ENCODE measurements at regions not wholly inside any gene's neighbourhood (a gene's known extent, or its start where the extent isn't known, plus 50 kb on each side); places are given as distances from the start of the nearest gene placed in this dataset.

DNA sequence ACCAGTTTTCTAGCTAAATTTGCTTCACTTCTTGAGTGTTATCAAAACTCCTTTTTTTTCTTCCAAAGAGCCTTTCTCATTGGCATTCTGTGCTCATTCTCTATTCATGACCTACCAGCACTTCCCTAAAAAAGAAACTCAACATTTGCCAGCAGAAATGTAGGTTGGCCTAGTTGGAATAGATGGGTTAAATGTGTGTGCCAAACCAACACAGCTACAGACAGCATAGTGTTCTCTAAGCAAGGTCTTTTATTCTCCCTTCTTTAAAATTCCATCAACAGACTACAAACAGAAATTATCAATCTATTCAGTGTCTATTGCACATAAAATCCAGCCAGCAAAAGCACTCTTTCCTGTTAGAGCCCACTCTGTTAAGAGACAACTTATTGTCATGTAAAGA, 255.8 kb upstream of the PUM3 start:
- Histone ChIP-seq H2AFZ (ENCODE audit: low read depth, low read length) (no peak overlapping the region), H3K4me1 (ENCODE audit: control insufficient read depth, insufficient read depth, low read depth, low read length) (no peaks in the 10 kb centered on the region), H3K18ac (ENCODE audit: low read depth in 1 of 2, low read length in 2 of 2) (no peak overlapping the region), H3K14ac (ENCODE audit: low read length in 2 of 2) (no peak overlapping the region), H3K4me3 (ENCODE audit: insufficient read depth in 1 of 2, low read depth in 1 of 2, low read length in 2 of 2) (no peak overlapping the region), H3K9ac (ENCODE audit: low read length) (no peak overlapping the region), H2BK15ac (ENCODE audit: low read depth, poor library complexity, severe bottlenecking) (no peak overlapping the region), H4K8ac (ENCODE audit: low read length) (no peak overlapping the region), H3K27me3 (ENCODE audit: control insufficient read depth in 1 of 2, insufficient read depth in 1 of 2, low read length in 2 of 2) (no peaks in the 10 kb centered on the region), H3K79me1 (replicated peaks; ENCODE audit: low read length, poor library complexity, severe bottlenecking) (no peaks in the 10 kb centered on the region), H4K91ac (ENCODE audit: low read length) (no peak overlapping the region), H3K4ac (ENCODE audit: low read depth in 1 of 2, low read length in 2 of 2) (no peak overlapping the region), H2BK12ac (ENCODE audit: low read length in 2 of 2) (no peak overlapping the region), H3K23ac (ENCODE audit: low read length in 2 of 2) (no peak overlapping the region), H3K36me3 (ENCODE audit: control insufficient read depth in 1 of 2, insufficient read depth in 2 of 2, low read depth in 1 of 2, low read length in 2 of 2) (no peaks in the 10 kb centered on the region), H3K27ac (ENCODE audit: low read length, poor library complexity, severe bottlenecking) (no peak overlapping the region), H2AK5ac (ENCODE audit: low read length, severe bottlenecking) (no peak overlapping the region), H3K4me2 (ENCODE audit: low read length, poor library complexity, severe bottlenecking) (no peak overlapping the region), H3K9me3 (ENCODE audit: control insufficient read depth, low read length) (no peaks in the 10 kb centered on the region), H2BK5ac (ENCODE audit: low read depth, low read length, poor library complexity, severe bottlenecking) (no peak overlapping the region), H2BK120ac (ENCODE audit: low read depth, low read length) (no peak overlapping the region)
- no peak for DNase-seq

DNA sequence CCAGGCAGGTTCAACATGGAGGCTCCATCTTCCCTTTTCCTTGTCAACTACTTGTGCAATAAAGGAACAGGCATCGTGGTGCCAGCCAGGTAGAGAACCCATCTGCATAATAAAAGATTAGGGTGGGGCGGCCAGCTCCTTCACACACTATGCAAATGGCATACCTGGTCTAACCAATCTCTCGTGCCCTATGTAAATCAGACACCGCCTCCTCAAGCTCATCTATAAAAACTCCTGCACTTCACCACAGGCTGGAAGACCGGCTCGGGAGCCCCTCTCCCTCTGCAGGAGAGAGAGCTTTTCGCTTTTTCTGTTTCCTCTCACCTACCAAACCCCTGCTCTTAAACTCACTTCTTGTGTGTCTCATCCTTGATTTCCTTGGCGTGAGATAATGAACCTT, 244.3 kb upstream of the PUM3 start:
- H3K36me3 ChIP-seq (ENCODE audit: control insufficient read depth in 1 of 2, insufficient read depth in 2 of 2, low read depth in 1 of 2, low read length in 2 of 2), result no peaks in the 10 kb centered on the region
- H3K18ac ChIP-seq (ENCODE audit: low read depth in 1 of 2, low read length in 2 of 2), result no peak overlapping the region
- H2BK15ac ChIP-seq (ENCODE audit: low read depth, poor library complexity, severe bottlenecking), result no peak overlapping the region
- H3K4ac ChIP-seq (ENCODE audit: low read depth in 1 of 2, low read length in 2 of 2), result no peak overlapping the region
- no peaks in the 10 kb centered on the region for H3K27me3 ChIP-seq (ENCODE audit: control insufficient read depth in 1 of 2, insufficient read depth in 1 of 2, low read length in 2 of 2)
- no peaks in the 10 kb centered on the region for H3K4me1 ChIP-seq (ENCODE audit: control insufficient read depth, insufficient read depth, low read depth, low read length)
- no peak overlapping the region for H3K4me2 ChIP-seq (ENCODE audit: low read length, poor library complexity, severe bottlenecking)
- no peak overlapping the region for H3K9ac ChIP-seq (ENCODE audit: low read length)
- H2BK5ac ChIP-seq (ENCODE audit: low read depth, low read length, poor library complexity, severe bottlenecking), result no peak overlapping the region
- H2BK12ac ChIP-seq (ENCODE audit: low read length in 2 of 2), result no peak overlapping the region
- H4K91ac ChIP-seq (ENCODE audit: low read length), result no peak overlapping the region
- DNase-seq, result no peak
- no peak overlapping the region for H3K4me3 ChIP-seq (ENCODE audit: insufficient read depth in 1 of 2, low read depth in 1 of 2, low read length in 2 of 2)
- H3K9me3 ChIP-seq (ENCODE audit: control insufficient read depth, low read length), result no peaks in the 10 kb centered on the region
- H3K27ac ChIP-seq (ENCODE audit: low read length, poor library complexity, severe bottlenecking), result no peak overlapping the region
- no peak overlapping the region for H2AFZ ChIP-seq (ENCODE audit: low read depth, low read length)
- H3K23ac ChIP-seq (ENCODE audit: low read length in 2 of 2), result no peak overlapping the region
- no peaks in the 10 kb centered on the region for H3K79me1 ChIP-seq (replicated peaks; ENCODE audit: low read length, poor library complexity, severe bottlenecking)
- H4K8ac ChIP-seq (ENCODE audit: low read length), result no peak overlapping the region
- no peak overlapping the region for H2AK5ac ChIP-seq (ENCODE audit: low read length, severe bottlenecking)
- H3K14ac ChIP-seq (ENCODE audit: low read length in 2 of 2), result no peak overlapping the region
- WGBS, result 76% methylated on average over 8 of the region's 8 CpGs
- no peak overlapping the region for H2BK120ac ChIP-seq (ENCODE audit: low read depth, low read length)

DNA sequence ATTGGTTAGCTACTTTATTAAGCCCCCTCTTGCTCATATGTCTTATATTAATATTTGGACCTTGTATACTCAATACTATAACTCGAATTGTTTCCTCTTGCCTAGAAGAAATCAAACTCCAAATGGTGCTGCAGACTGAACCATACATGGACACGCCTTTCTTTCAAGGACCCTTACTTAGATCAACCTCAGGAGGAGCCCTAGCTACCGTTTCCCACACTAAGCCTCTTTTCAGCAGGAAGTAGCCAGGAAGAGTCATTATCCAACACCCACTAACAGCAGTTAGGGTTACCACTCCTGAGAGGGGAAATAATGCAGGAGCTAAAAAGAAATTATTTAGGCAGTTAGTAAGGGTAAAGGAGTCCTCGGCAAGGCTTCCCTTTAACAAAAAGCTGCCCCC, 243.8 kb upstream of the PUM3 start:
- H3K9me3 ChIP-seq (ENCODE audit: control insufficient read depth, low read length), result no peaks in the 10 kb centered on the region
- 74% methylated on average over 3 of the region's 4 CpGs for WGBS
- H3K4me2 ChIP-seq (ENCODE audit: low read length, poor library complexity, severe bottlenecking), result no peak overlapping the region
- H3K36me3 ChIP-seq (ENCODE audit: control insufficient read depth in 1 of 2, insufficient read depth in 2 of 2, low read depth in 1 of 2, low read length in 2 of 2), result no peaks in the 10 kb centered on the region
- no peaks in the 10 kb centered on the region for H3K27me3 ChIP-seq (ENCODE audit: control insufficient read depth in 1 of 2, insufficient read depth in 1 of 2, low read length in 2 of 2)
- no peak overlapping the region for H2BK15ac ChIP-seq (ENCODE audit: low read depth, poor library complexity, severe bottlenecking)
- no peak overlapping the region for H3K14ac ChIP-seq (ENCODE audit: low read length in 2 of 2)
- H3K23ac ChIP-seq (ENCODE audit: low read length in 2 of 2), result no peak overlapping the region
- no peaks in the 10 kb centered on the region for H3K4me1 ChIP-seq (ENCODE audit: control insufficient read depth, insufficient read depth, low read depth, low read length)
- no peaks in the 10 kb centered on the region for H3K79me1 ChIP-seq (replicated peaks; ENCODE audit: low read length, poor library complexity, severe bottlenecking)
- no peak overlapping the region for H3K27ac ChIP-seq (ENCODE audit: low read length, poor library complexity, severe bottlenecking)
- H2BK120ac ChIP-seq (ENCODE audit: low read depth, low read length), result no peak overlapping the region
- H2AK5ac ChIP-seq (ENCODE audit: low read length, severe bottlenecking), result no peak overlapping the region
- no peak overlapping the region for H2AFZ ChIP-seq (ENCODE audit: low read depth, low read length)
- no peak overlapping the region for H2BK12ac ChIP-seq (ENCODE audit: low read length in 2 of 2)
- H3K4me3 ChIP-seq (ENCODE audit: insufficient read depth in 1 of 2, low read depth in 1 of 2, low read length in 2 of 2), result no peak overlapping the region
- H3K4ac ChIP-seq (ENCODE audit: low read depth in 1 of 2, low read length in 2 of 2), result no peak overlapping the region
- no peak for DNase-seq
- no peak overlapping the region for H4K91ac ChIP-seq (ENCODE audit: low read length)
- H3K9ac ChIP-seq (ENCODE audit: low read length), result no peak overlapping the region
- H3K18ac ChIP-seq (ENCODE audit: low read depth in 1 of 2, low read length in 2 of 2), result no peak overlapping the region
- no peak overlapping the region for H4K8ac ChIP-seq (ENCODE audit: low read length)
- no peak overlapping the region for H2BK5ac ChIP-seq (ENCODE audit: low read depth, low read length, poor library complexity, severe bottlenecking)

DNA sequence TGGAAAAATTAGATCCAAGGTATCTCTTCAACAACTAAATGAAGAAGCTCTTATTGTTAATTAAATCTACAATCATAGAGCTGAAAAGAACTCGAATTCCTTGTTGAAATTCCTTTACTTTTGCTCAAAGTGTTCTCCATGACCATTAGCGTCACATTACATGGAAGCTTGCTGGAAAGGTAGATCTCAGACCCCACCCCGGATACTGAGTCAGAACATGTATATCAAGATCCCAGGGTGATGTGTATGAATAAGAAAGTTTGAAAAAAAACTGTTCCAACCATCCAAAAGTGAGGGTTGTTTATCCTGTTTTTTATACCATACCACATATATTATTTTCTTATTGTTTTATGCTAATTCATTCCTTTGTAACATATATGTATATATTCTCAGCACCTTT, 237.1 kb upstream of the PUM3 start:
- Histone ChIP-seq H3K9ac (ENCODE audit: low read length) (no peak overlapping the region), H3K4me3 (ENCODE audit: insufficient read depth in 1 of 2, low read depth in 1 of 2, low read length in 2 of 2) (no peak overlapping the region), H4K8ac (ENCODE audit: low read length) (no peak overlapping the region), H2BK12ac (ENCODE audit: low read length in 2 of 2) (no peak overlapping the region), H3K18ac (ENCODE audit: low read depth in 1 of 2, low read length in 2 of 2) (no peak overlapping the region), H2BK120ac (ENCODE audit: low read depth, low read length) (no peak overlapping the region), H3K9me3 (ENCODE audit: control insufficient read depth, low read length) (peaks cover 4% of the 10 kb centered on the region), H3K36me3 (ENCODE audit: control insufficient read depth in 1 of 2, insufficient read depth in 2 of 2, low read depth in 1 of 2, low read length in 2 of 2) (no peaks in the 10 kb centered on the region), H3K4ac (ENCODE audit: low read depth in 1 of 2, low read length in 2 of 2) (no peak overlapping the region), H2BK15ac (ENCODE audit: low read depth, poor library complexity, severe bottlenecking) (no peak overlapping the region), H3K79me1 (replicated peaks; ENCODE audit: low read length, poor library complexity, severe bottlenecking) (no peaks in the 10 kb centered on the region), H3K4me1 (ENCODE audit: control insufficient read depth, insufficient read depth, low read depth, low read length) (no peaks in the 10 kb centered on the region), H2BK5ac (ENCODE audit: low read depth, low read length, poor library complexity, severe bottlenecking) (no peak overlapping the region), H3K23ac (ENCODE audit: low read length in 2 of 2) (no peak overlapping the region), H2AK5ac (ENCODE audit: low read length, severe bottlenecking) (no peak overlapping the region), H3K27me3 (ENCODE audit: control insufficient read depth in 1 of 2, insufficient read depth in 1 of 2, low read length in 2 of 2) (no peaks in the 10 kb centered on the region), H4K91ac (ENCODE audit: low read length) (no peak overlapping the region), H3K27ac (ENCODE audit: low read length, poor library complexity, severe bottlenecking) (no peak overlapping the region), H3K14ac (ENCODE audit: low read length in 2 of 2) (no peak overlapping the region), H3K4me2 (ENCODE audit: low read length, poor library complexity, severe bottlenecking) (no peak overlapping the region), H2AFZ (ENCODE audit: low read depth, low read length) (no peak overlapping the region)
- no peak for DNase-seq
- WGBS, result 67% methylated on average over 2 of the region's 3 CpGs
